HG03469 (cell line): ENCODE measurements at regions not wholly inside any gene's neighbourhood (a gene's known extent, or its start where the extent isn't known, plus 50 kb on each side); places are given as distances from the start of the nearest gene placed in this dataset.
"Not testable (repeated sequence)": the region's sequence is repeated elsewhere in the genome, so short reads cannot be mapped to it uniquely, and the experiment has no call there.

Experiments used
- ATAC-seq: cut with Tn5 transposase; IDR thresholded peaks from one replicate; pipeline ENCODE4 v1.9.1; 2021; ENCODE audit warnings: mild to moderate bottlenecking, moderate library complexity, moderate number of reproducible peaks; ENCODE audit not compliant: unreplicated experiment

DNA sequence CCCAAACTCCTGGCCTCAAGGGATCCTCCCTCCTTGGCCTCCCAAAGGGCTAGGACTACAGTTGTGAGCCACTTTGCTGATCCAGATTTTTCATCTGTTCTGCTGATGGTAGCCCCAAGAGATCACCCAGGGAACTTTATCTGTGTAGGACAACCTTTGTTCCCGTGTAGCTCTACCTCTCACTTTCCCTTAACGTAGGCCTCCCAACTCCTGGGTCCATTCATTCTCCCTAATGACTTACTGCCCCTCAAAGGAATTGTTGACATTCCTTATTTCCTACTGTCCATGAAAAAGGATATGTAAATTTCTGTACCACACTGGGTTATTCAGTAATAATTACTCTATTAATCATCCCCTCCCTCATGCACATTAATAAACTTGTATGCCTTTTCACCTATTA lies 51.0 kb upstream of the PHF24 start:
- ATAC-seq: no peak

DNA sequence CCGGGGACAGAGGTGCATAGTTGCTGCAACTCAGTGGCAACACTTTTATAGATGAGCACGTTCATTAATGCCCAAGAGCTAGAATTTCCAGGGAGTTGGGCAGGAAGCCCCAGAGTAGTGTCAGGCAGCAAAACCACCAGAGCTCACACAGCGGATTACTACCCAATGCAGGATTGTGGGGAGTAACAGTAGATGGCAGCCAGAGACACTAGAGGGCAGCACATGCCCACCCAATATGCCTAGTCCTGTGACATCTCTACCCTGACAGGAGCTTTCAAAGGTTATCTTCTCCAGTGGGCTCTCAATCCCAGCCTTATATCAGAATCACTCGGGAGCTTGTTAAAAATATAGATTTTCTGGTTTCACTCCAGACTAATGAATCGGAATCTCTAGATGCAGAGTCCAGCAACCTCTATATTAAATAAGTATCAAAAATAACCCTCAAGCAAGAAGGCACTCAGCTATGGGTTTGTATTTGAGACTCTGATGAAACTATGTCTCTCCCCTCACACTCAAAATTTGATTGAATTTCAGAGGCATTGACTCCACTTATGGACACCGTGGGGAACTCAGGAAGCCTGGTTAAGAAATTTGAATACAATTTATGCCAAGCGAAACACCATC lies 58.4 kb upstream of the PHF24 start:
- peak; percentile 72 for ATAC-seq

DNA sequence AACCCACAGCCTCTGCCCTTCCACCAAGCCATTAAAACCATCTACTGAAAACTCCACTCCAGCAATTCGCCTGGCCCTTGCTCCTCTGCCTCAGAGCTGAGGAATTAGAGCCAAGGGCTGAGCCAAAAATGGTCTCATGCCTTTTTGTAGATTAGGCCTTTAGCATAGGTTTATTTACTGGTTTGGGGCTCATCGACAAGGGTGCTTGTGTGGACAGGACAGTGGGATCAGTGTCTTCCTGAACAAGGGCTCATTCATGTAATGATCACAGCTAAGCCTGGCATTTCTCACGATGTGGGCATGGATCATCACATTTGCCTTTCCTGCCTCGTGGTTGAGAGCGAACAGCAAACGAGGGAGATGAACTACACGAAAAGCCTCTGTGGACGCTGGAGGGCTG lies 59.2 kb upstream of the PHF24 start:
- ATAC-seq: no peak

DNA sequence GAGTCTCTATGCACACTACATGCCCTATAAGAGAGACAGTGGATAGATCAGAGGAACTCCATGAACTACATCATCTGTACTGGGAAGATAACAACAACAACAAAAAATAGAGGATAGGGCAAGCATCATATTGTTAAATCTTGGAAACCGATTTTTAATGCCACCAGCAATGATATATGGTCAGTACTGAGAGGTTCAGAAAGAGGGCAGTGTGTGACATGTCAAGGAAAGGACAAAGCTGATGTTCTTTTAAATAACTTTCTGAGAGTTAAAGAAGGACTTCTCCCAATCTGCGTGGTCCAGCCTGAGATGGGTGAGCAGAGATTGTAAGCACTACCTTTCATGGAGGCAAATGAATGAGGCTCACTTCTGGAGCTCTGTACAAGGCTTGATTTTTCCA lies 62.0 kb upstream of the PHF24 start:
- no peak for ATAC-seq

DNA sequence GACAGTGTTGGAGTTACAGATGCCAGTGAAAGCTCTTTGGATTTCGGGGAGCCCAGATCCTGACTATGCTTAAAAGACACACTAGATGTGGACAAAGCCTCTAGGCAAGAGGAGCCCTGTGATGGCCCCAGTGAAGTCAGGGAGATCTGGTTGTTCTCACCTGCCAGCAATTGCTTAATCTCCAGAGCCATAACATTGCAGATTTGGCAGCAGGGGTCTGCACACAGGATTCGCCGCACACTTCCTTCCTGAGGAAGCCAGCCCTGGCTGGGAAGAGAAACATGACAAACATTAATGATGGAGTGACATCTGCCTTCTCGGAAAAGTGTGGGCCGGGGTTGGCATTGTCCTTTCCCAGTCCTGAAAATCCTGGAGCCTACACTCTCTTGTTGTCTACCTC lies 65.2 kb upstream of the PHF24 start:
- ATAC-seq: no peak

DNA sequence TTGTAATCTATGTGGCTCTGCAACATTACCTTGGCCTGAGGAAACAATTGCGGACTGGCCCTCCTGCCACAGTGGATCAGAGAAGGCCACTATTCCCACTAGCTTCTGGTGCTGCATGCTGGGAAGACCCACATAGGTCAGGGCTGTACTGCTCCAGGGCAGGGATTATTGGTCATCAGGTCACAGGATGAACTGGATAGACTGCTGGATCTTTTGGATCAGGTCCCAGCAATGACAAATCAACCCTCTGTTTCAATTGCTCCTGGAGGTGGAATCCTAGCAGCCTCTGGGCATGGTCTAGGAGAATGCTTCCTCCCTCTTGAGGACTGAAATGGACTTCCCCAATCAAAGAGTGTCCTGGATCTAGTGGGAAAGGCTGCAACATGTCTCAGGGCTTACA lies 66.7 kb upstream of the PHF24 start:
- ATAC-seq: no peak

DNA sequence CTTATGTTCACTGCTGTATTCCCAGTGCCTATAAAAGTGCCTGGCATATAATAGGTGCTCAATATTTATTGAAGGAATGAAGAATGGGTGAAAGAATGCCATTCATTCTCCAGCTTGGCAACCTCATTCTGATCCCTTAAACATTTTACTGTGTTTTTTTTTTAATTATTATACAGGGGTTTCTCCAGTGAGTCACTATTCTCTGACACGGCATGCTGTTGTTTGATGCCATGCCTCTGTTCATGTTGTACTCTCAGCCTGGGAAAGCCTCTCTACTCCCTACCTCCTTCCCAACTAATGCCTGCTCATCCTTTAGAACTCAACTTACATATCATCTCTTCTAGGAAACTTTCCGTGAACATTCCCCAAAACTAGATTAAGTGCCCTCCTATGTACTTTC lies 70.2 kb upstream of the PHF24 start:
- ATAC-seq: no peak

DNA sequence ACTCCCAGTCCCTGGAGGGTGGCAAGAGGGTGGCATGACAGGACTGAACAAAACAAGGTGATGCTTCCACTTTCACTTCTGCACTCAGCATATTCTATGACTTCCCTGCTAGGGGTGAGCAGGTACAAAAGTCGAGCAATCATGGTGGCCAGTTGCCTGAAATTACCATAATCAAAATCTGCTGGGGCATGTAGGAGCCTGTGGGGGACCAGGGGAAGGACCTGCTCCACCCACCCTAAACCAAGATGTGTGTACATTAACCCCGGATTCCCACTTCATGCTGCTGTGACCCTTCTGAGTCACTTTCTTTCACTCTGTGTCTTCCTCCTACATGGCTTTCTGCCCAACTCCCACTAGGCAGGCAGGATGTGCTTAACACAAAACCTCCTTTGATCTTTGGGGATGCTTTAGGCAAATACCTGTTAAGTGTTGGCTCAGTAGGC lies 73.3 kb upstream of the PHF24 start:
- ATAC-seq: peak; percentile 36

DNA sequence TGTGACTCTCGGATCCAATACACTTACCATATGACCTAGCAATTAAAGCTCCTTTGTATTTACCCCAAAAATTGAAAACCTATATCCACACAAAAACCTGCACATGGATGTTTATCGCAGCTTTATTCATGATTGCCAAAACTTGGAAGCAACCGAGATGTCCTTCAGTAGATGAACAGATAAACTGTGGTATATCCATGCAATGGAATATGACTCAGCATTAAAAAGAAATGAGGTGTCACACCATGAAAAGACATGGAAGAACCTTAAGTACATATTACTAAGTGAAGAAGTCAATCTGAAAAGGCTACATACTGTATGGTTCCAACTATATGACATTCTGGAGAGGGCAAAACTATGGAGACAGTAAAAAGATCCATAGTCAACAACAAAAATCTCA lies 82.0 kb upstream of the PHF24 start:
- ATAC-seq: no peak

DNA sequence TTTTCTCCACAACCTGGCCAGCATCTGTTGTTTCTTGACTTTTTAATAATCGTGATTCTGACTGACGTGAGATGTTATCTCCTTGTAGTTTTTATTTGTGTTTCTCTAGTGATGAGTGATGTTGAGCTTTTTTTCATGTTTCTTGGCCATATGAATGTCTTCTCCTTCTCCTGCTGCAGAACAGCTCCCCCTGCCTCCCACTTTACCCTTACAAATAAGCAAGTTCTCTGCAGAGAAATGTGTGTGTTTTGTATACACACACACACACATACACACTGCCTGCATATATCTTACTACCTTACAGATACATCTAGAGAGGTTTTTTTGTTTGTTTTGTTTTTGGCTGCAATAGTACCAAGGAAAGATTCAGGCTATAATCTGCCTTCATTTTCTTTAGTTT lies 88.7 kb upstream of the PHF24 start:
- no peak for ATAC-seq

DNA sequence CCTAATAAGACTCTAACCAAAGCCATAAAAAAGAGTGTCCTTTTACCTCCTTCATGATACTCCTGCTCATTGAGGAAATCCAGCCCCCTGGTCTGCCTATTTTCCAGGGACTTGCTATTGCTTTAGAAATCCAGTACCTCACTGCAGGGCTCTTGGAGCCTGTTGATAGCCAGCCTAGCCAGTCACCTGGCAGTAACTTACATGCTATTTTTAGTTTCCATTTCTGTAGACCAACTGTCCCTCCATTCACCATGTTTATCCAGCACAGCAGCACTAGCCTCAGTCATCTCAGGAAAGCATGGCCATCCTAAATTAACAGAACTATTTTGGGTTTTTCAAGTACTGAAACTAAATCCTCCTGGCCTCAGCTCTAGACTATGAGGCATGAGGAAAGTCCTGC lies 91.5 kb upstream of the PHF24 start:
- no peak for ATAC-seq

DNA sequence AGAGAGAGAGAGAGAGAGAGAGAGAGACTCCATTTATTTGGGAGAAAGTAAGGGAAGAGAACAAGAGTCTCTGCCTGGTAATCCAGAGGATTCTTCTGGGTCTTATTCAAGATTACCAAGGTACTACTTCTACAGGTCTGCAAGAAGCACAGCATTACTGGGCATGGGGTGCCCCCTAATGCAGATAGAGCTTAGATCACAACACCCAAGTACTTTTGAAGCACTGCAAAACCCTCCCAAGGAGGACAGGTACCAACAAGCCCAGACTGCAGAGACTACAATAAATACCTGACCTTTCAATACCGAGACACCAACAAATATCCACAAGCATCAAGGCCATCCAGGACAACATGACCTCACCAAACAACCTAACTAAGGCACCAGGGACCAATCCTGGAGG lies 94.7 kb upstream of the PHF24 start:
- no peak for ATAC-seq

DNA sequence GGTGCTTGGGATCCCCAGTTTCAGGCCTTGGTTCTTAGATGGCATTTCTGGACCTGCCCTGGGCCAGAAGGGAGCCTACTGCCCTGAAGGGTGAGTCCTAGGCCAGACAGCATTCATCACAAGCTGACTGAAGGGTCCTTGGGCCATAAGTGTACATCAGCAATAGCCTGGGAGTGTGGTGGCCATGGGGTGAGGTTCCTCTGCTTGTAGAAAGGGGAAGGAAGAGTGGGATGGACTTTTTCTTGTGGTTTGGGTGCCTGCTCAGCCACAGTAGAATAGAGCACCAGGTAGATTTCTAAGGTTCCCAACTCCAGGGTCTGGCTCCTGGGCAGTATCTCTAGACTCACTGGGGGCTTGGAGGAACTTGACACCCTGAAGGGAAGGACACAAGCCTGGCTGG lies 95.2 kb upstream of the PHF24 start:
- no peak for ATAC-seq

DNA sequence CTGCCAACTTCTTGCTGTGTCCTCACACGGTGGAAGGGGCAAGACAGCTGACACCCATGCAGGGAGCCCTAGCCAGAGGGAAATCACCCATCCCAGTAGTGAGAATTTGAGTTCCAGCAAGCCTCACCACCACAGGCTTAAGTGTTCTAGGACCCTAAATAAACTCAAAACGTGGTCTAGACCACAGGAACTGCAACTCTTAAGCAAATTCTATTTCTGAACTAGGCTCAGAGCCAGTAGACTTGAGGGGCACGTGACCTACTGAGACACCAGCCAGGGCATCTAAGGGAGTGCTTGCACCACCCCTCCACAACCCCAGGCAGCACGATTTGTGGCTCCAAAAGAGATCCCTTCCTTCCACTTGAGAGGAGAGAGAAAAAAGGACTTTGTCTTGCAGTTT lies 96.0 kb upstream of the PHF24 start:
- no peak for ATAC-seq

DNA sequence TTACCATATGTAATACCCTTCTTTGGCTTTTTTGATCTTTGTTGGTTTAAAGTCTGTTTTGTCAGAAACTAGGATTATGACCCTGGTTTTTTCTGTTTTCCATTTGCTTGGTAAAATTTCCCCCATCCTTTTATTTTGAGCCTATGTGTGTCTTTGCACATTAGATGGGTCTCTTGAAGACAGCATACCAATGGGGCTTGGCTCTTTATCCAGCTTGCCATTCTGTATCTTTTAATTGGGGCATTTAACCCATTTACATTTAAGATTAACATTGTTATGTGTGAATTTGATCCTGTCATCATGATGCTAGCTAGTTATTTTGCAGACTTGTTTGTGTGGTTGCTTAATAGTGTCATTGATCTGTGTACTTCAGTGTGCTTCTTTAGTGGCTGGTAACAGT lies 103.1 kb upstream of the PHF24 start:
- ATAC-seq: not testable (repeated sequence)

DNA sequence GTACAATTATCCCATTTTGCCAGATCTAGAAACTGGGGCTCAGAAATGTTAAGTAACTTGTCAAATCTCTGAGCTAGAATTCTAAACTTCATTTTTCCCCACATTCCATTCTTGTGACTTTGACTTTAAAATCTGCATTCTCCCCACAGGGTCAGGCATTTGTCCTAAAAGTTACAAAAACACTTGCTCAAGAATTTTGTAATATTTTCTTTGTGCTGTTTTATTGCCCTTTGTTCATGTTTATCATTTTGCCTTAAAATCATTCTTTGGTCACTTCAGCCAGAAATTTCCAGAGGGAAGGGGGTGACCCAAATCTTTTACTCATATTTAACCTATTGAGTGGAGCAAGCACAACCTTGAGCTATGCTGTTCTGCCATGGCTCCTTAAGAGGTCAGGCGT lies 120.1 kb upstream of the CCL21 start:
- ATAC-seq: no peak

DNA sequence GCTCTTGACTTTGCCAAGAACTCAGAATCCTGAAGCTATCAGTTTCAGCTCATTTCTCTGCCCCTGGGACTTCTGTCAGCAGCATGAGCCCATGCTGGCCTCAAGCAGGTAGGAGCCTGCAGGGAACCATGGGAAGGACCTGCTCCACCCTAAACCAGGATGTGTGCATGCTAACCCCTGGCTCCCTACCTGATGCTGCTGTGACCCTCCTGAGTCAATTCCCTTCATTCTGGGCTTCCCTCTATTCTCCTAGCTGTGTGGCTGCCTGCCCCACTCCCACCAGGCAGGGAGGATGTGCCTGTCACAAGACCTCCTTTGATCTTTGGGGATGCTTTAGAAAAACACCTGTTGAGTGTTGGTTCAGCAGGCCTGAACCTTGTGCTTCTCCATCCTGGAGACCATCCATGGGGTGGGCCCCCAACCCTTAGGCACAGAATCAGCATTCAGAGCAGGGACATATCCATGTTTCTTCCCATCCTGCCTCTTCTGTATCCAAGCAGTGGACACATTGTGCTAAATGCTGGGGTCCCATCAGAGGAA lies 117.1 kb upstream of the CCL21 start:
- ATAC-seq: no peak

DNA sequence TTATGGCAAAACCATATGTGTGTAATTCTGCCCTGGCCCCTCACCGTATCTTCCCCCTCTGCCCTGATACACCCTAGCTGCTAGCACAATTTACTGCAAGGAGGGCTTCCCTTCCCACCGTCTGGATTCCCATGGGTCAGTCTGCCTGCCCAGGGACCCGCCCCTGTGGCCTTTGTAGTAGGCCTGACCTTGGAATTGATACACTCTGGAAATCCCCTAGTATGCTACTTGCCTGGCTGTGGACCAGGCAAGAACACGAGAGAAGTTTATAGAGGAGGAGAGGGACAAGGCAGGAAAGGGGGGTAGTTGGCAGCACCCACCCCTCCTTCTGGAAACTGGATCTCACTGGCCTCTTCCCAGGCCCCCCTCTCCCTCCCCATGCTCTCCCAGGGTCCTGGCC lies 115.8 kb upstream of the CCL21 start:
- no peak for ATAC-seq

DNA sequence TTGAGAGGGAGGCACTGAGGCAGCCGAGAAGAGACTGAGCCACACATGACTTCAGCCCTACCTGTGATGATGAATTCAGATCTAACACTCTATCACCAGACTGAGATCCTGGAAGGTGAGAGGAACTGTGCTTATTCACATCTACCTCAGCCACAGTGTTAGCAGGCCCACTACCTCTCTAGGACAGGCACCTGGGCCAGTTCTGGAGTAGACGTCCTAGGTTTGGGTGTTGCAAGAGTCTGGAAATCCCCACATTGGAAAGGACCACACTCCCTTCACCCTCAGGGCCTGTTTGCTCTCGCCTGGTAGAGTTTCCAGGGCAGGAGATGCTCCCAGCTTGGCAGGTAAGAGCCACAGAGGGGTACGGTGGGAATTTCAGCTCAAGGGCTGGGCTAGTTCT lies 113.8 kb upstream of the CCL21 start:
- no peak for ATAC-seq

DNA sequence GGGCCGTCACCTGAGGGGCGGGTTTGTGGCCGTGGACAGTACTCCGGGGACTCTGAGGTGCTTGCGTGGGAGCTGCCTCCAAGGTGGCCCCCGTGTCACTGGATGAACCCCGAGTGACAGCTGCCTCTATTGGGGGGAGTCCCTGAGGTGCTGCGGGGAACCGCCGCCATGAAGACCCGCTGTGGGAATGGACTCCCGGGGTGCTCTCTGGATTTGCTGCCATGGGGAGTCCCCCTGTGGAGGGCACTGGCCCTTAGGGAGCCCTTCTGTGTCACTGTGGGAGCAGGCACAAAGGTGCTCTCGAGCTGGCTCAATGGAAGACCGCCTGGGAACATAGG lies 100.2 kb upstream of the CCL21 start:
- no peak for ATAC-seq

DNA sequence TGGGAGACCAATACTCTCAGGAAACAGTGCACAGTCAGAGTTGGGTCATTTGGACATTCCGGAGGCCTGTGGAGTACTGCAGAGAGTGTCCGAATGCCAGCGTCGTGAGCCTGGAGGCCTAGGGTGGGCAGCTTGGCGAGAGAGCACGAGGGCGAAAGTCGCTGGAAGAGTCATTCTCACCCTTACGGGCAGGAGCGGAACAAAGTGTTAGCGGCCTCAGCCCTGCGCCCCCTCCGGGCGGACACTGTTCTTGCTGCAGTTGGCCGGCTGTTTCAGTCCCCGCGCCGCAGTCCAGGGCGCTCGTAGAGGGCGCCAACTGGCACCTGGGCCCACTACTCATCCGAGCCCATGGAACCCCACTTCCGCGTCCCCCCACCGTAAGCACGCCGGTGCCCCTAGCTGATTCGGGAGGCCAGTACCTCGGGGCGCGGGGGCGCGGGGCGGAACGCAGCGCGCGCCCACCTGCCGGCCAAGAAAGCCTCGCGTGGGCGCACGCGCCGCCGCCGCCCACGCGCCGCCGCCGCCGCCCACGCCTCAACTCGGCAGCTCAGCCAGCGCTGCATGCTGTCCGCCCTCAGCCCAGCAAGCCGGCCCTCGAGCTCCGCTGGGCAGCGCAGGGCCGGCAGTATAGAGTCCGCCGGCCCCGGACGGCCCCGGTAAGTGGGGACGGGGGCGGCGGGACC lies 99.7 kb upstream of the CCL21 start:
- ATAC-seq: no peak

DNA sequence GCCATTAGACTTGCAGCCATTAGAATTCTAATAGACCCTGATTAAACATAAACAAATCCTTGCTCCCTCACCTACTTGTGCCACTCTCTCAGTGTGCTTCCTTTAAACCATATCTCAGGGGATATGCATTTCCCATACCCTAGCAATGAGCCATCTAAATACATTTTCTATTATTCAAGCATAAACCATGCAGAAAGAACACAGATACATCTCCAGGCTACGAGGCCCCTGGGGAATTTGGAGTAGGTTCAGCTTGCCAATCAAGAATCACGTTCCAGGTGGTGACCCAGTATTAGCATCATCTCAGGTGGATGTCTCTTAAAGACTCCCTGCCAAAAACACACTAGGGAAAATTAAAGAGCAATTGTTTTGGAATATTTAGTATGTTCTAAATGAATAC lies 93.0 kb upstream of the CCL21 start:
- ATAC-seq: no peak

DNA sequence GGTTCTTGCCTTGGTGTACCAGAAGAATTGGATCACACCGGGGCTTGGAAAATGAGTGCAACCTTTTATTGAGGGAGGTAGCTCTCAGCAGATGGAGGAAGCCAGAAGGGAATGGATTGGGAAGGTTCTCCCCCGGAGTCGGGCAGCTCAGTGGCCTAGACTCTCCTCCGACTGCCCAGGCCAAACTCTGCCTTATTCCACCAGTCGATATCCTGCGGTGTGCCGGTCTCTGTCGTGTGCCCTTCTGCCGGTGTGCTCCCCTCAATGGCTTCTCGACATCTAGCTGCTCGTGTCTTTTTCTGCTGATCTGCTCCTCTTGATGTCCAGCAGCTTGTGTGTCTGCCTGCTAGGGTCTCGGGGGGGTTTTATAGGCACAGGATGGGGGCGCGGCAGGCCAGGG lies 87.4 kb upstream of the CCL21 start:
- ATAC-seq: no peak
